ENCODE measurements at regions not wholly inside any gene's neighbourhood (a gene's known extent, or its start where the extent isn't known, plus 50 kb on each side); places are given as distances from the start of the nearest gene placed in this dataset.

DNA sequence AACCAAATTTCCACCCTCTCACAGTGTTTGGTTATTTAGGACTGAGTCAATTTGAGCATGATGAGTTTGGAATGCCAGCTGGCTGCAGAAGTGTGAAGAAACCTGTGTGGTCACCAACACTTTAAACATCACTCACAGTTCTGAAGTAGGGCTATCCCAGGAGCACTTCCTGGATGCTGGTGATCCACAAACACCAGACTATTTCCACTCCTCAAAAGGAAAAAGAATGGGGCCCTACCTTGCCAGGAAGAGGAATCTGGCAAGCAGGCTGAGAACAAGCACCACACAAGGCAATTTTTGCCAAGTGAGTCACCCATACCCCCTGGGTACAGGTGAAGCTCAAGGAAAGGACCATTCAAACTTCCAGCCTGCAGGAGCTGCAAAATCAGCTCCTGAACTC, 294.2 kb upstream of the PTGER4 start:
- no peak for DNase-seq

DNA sequence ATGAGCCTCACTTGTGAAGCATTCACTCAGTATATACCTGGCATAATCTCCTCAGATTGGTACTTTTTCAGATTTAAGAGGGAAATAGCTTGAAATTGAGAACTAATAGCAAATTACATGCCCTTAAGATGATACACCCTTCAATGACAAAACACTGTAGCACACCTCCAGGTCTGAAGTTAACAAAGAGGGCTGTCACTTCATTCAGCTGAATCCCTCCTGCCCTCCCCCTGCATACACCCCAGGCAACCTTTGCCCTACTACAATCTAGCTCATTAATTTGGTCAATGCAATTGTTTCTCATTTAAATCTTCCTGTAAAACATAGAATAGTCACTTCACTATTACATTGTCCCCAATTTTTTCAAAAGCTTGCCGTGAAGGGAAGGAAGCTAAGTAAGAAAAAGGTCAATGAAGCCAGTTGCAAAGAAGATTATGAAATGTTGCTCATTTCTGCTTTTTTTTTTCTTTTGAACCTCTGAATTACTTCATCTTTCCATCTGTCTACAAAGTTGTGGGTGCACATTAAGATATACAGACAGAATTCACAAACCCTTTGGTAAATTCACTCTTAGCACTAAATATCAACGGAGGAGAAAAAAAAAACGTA, 294.8 kb upstream of the PTGER4 start:
- DNase-seq, result no peak

DNA sequence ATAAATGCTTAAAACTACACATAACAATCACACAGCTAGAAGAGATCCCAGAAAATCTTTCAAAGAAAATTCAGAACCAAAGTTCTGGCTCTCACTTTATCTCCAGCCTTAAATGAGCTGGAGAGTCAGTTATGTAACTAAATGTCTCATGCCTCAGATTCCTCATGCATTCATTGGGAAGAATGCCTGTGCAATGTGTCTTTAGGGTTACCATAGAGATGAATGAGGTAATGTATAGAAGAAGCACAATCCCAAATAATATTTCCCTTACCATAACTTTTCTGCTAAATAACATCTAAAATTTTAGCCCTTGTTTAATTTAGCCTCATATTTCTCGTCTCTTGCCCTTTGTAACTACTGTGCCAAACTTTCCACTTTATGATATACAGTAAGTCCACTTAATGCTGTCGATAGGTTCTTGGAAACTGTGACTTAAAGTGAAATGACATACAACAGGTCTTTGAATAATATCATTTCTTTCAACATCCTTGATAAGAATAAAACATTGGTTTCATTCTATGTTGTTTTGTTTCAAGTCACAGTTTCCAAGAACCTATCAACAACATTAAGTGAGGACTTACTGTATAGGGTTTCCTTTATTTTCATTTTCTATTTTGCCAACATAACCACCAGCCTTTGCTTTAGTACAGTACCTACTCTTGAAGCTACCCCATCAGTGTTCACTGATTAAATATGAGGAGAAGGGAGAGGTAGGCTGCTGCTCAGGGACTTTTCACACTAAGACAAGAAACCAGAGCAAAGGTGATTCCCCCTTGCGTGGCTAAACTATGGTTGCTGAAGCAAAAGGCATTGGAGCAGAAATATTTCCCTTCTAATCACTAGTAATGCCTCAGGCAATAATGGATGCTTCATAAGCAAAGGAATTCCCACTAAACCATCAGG, 295.7 kb upstream of the PTGER4 start:
- no peak for DNase-seq

DNA sequence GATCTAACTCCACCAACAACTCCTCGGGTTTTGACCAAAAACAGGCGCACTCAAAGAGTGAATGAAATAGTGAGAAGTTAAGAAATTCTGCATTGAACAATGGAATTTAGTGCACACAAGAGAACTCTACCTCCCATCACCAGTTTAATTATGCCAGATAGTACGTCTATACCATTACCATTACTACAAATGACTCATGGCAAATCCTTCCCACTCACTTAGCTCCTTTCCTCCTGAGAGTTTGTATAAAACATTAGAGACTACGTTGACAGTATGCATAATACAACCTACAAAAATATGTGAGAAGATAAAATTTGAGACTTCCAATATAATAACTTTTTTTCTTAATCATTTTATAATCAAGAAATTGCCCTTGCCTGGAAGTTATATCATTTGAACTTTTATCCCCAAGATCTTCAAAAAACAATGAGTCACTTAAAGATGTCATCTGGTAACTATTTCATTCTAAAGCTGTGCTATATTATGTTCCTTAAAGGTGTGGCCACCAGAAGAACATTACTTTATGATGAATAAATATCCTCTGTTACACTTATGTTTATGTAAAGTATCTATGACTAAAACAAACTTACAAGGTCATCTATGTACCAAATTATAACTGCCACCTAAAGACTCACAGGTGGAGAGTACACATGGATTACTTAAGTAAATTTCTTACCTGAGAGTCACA, 297.9 kb upstream of the PTGER4 start:
- no peak for DNase-seq

DNA sequence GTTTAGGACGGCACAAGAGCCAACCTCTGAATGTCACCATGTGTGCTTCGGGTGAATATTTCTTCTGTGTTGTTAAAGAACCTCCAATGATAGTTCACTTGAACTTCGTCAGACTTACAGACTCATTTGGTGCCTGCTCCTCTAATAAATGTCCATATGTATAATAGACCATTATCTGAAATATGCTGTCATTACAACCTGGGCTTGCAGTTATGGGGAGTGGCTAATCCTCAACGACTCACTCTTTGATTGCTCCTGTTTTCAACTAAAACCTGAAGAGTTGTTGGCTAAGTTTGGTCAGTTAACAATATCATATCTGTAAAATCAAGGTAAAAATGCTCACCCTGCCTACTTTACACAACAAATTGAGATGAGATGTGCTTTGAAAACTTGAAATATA, 298.7 kb upstream of the PTGER4 start:
- DNase-seq, result no peak

DNA sequence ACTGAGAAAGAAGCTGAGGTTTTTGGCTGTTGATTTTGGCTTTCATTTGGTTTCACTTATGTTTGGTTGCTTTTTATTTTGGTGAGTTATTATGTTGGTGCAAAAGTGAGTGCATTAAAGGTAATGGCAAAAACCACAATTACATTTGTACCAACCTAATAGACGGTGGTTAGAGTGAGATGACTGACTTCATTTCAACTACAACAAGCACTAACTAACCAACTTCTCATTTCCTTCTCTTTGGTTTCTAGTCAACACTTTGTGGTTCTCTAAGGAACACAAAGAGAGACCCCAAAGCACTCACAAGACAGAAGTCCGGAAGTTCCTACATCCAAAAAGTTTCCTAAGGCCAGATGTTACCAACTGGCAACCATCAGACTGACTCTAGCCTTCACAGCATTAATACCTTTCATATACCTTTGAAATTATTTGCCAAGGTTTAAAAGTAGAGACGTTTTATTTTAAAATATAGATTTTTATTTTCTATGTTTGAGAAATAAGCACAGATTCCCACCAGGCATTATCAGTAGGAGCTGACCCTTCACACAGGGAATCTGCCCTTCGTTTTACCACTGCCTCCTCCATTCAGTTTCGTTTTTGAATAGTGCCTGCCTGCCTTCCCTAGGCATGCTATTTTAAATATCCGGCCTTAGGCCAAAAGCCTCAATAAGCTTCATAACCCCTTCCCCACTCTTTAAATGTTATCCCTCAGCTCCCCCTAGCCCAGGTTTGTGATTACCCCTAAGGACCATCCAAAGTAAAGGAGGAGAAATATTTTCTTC, 301.1 kb upstream of the PTGER4 start:
- no peak for DNase-seq

DNA sequence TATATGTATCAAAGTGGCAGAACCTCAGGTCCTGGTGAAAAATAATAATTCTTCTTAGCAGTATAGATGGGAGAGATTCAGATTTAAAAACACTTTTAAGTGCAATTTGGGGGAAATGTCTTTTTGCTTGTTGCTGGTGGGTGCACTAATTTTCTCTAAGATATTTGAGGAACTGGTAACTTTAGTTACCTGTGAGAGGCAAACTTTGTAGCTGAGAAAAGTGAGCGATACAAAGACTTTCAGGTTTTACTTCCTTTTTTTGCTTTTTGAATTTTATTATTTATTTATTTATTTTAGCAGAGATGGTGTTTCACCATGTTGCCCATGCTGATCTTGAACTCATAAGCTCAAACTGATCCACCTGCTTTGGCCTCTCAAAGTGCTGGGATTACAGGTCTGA, 303.1 kb upstream of the PTGER4 start:
- DNase-seq, result no peak

DNA sequence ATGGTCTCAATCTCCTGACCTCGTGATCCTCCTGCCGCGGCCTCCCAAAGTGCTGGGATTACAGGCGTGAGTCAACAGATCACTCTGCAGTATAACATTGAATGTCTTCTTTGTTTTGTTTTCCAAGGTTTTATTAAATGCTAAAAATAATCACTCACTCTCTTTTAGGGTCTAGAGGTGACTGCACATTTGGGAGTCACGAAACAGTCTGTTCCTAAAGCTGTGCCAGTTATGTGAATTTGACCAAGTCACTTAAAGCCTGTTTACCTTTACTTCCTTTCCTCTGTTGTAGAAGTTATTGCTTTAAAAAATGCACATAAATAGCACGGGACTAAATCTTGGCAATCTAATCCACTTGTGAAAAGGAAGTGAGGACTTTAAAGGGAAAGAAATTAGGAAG, 304.9 kb upstream of the PTGER4 start:
- DNase-seq, result no peak

DNA sequence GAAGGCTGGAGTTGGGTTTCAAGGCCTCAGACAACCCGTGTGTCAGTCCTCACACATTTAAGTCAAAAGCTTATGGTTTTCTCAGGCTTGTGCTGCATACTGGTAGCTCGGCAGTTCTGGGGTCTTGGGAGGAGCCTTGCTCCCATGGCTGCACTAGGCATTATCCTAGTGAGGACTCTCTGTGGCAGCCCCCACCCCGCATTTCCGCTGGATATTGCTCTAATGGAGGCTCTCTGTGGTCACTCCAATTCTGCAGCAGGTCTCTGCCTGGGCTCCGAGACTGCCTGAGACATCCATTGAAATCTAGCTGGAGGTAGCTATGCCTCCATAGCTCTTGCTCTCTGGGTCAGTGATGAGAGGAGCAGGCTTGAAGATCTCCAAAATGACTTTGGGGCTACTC, 311.5 kb upstream of the PTGER4 start:
- no peak for DNase-seq

DNA sequence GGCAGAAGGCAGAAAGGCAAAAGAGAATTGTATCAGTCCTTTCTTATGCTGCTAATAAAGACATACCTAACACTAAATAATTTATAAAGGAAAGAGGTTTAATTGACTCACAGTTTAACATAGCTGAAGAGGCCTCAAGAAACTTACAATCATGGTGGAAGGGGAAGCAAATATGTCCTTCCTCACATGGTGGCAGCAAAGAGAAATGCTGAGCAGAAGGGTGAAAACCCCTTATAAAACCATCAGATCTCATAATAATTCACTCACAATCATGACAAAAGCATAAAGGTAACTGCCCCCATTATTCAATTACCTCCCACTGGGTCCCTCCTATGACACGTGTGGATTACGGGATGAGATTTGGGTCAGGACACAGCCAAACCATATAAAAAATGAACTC, 312.5 kb upstream of the PTGER4 start:
- no peak for DNase-seq

DNA sequence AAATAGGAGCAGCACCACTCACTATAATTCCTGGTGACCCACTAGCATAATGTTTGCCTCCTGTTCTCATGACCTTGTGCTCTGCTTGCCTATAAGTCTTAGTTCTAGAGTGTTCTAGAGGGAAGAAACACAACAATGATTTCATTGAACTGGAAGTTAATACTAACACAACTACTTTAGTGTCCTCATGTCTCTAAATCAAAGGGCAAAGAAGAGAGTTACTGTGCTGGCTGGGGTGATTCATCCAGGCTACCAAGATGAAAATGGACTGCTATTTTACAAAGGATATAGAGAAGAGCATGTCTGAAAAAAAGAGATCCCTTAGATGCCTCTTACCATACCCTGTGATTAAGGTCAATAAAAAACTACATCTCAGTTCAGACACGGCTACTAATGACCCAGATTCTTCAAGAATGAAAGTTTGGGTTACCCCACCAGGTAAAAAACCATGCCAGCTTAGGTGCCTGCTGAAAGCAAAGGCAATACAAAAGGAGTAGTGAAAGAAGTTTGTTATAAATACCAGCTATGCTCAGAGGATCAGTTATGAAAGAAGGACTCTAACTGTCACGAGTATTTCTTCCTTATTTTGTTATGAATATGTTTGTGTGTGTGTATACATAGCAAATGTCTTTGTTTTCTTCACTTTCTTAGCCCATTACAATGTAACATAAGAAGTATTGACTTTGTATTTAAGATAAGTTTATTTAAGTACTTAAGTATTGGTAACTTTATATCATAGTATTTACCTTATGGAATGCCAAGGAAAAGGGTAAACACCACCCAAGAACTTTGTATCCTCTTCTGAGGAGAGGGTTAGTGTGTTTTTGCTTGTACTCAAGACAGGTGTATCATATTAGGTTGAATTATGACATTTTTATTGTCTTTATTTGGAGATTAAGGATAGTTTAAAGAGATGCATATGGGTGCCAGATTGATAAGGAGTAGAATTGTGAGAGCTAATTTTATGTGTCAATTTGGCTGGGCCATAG, 314.1 kb upstream of the PTGER4 start:
- no peak for DNase-seq

DNA sequence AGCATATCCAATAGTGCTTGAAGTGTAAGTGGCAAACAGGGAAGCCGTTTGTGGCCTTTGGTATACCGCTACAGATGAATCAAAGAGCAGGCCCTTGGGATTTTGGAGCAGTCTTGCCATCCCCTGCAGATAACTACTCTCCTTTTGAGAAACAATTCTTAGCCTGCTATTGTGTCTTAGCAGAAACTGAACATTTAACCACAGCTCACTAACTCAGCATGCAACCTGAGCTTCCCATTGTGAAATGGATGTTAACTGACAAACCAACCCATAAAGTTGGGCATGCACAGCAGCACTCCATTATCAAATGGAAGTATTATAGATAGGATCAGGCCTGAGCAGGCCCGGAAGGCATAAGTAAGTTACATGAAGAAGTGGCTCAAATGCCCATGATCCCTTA, 315.3 kb upstream of the PTGER4 start:
- DNase-seq, result no peak

DNA sequence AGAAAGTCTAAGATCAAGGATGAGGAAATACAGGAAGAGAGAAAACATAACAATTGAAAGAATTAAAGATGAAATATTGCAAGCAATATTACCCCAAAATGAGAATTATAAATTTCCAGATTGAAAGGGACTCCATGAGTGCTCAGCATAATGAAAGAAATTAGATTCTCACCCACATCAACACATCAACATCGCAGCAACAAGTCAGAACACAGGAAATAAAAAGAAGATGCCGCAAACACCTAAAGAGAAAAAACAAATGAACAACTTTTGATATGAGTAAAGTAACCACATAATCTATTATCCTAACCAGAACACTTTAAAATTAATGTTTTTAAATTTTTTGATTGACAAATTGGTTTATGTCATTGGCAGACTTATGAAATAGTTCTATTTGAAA, 318.3 kb upstream of the PTGER4 start:
- no peak for DNase-seq

DNA sequence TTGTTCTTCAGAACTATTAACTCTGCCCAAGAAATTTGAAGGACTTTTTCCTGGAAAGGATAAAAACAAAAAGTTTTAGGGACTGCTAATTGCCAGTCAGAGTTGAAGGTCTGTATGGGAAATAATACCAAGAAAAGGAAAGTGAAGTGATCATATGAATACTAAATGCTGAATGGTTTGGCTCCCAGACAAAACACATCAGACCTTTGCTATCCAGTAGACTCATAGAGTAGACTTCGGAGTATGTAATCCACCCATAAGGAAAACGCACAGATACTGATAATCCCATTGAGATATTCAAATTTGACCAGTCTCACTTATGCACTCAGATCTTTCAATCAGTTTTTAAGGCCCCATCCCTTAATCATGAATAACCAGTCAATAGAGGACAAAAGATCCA, 319.0 kb upstream of the PTGER4 start:
- DNase-seq, result no peak

DNA sequence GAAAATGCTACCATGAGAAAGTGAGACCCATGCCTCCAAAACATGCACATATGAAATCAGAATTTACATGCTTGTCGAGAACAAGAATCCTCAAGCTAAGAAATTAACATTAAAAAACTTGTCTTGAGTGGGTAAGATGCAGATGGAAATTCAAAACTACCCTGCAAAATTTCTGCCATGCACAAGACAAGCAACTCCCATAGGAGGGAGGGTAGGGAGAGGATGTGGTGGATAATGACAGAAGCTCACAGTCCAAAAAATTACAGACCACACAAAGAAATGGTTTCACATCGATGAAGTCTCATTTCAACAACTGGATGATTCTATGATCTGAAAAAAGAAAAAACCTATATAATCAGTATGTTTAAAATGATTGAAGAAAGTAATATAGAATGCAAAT, 319.9 kb upstream of the PTGER4 start:
- DNase-seq, result no peak

DNA sequence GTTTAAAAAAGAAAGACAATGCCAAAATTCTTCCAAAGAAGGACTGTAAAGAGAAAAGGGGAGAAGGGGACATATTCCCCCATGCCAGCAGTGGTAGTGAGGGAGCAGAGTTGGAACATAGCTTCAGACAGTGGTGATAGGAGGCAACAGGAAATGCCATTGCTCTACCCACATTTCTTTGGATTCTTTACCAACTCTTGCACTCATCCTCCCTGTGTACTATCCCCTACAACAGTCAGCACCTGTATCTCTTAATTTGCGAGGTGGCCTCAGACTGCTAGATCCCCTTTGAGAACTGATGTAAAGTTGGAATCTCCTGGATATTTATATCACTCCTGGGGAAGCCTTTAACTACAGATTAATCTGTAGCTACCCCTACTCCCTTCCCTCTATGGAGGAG, 320.6 kb upstream of the PTGER4 start:
- DNase-seq, result no peak

DNA sequence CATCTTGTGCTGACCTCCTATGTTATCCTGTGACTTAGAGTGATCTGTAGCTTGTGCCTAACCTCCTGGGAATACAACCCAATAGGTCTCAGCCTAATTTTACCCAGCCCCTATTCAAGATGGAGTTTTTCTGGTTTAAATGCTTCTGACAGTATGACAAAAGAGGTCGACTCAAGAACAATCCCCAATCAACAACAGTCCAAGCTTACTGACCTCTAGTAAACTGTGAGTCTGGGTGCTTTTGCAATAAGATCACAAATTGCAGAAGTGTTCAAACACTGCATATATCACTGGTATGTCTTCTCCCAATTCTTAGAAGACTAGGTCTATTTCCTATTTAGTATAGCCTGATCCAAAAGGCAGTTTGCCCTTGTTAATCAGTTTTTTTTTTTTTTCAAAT, 323.5 kb upstream of the PTGER4 start:
- DNase-seq, result no peak

DNA sequence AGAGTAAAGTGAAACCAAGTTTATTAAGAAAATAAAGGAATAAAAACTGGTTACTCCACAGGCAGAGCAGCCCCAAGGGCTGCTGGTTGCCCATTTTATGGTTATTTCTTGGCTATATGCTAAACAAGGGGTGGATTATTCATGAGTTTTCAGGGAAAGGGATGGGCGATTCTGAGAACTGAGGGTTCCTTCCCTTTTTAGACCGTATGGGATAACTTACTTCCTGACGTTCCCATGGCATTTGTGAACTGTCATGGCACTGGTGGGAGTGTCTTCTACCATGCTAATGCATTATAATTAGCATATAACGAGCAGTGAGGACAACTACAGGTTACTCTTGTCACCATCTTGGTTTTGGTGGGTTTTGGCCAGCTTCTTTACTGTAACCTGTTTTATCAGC, 323.9 kb upstream of the PTGER4 start:
- no peak for DNase-seq

DNA sequence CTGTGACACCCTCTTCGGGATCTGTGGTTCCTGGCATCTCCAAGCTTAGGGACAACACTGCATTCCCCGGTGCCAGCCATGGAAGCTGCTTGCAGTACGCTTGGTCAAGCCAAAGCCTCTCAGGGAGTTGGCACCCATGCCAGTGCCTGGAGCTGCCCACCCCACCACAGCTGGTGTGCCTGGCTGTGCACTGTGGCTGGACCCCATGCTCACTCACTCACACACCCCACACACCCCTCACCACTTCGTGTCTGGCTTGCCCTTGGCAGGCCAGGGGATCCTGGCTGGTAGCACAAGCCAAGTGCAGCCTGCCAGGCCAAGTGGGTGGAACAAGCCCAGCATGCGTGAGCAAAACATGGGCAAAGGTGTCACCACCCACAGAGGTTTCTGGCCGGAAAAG, 324.5 kb upstream of the PTGER4 start:
- no peak for DNase-seq

DNA sequence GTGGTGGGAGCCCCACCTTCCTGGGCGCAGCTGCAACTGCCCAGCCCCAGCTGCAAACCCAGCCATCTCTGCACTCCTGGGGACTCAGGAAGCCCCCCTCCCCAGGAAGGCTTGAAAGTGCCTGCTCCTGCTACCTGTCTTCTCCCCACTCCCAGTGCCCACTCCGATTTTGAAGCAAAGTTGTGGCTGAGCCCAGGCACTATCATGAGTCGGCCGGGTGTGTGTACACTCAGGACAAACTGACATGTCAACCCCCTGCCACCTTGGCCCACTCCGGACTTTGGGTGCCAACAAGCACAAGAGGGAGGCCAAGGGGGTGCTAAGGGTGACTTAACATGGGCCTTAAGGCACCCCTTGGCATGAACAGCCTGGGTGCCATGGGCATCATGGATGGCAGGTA, 325.5 kb upstream of the PTGER4 start:
- DNase-seq, result no peak

DNA sequence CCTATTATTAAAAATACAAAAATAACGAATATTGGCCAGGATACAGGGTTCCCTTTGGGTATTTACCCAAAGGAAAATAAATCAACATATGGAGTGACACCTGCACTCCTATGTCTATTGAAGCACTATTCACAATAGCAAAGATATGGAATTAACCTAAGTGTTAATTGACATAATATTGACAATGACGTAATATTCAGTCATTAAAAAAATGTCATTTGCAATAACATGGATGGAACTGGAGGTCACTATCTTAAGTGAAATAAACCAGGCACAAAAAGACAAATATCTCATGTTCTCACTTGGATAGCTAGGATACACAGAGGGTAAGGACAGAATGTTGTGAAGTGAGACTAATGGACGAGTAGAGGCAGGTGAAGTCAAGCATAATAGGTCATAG, 326.3 kb upstream of the PTGER4 start:
- DNase-seq, result no peak
